ENCODE measurements at regions not wholly inside any gene's neighbourhood (a gene's known extent, or its start where the extent isn't known, plus 50 kb on each side); places are given as distances from the start of the nearest gene placed in this dataset.

GRCh38 chr6:24997231-24997630 lies 61.5 kb upstream of the RIPOR2 start:
- TF ChIP-seq ELK1 (IDR thresholded peaks at IDR 0.05; ENCODE audit: borderline replicate concordance, low read depth, low read length), result no peak
- TF ChIP-seq CTCF (conservative IDR thresholded peaks at IDR 0.05; ENCODE audit: low read depth, low read length), result no peak
- no peak for TF ChIP-seq USF2 (IDR thresholded peaks at IDR 0.05; ENCODE audit: low read depth, low read length)
- TF ChIP-seq RAD21 (IDR thresholded peaks at IDR 0.05; ENCODE audit: low read length), result no peak
- no peak for TF ChIP-seq POLR2A (IDR thresholded peaks at IDR 0.05; ENCODE audit: low read depth, low read length)
- no peak for TF ChIP-seq MXI1 (IDR thresholded peaks at IDR 0.05; ENCODE audit: borderline replicate concordance, low read depth, low read length)
- TF ChIP-seq BHLHE40 (IDR thresholded peaks at IDR 0.05; ENCODE audit: low read depth, low read length), result no peak
- TF ChIP-seq FOS (IDR thresholded peaks at IDR 0.05; ENCODE audit: low read depth, low read length), result no peak
- TF ChIP-seq NFE2L2 (IDR thresholded peaks at IDR 0.05; ENCODE audit: low read depth, low read length), result no peak
- TF ChIP-seq RCOR1 (IDR thresholded peaks at IDR 0.05; ENCODE audit: insufficient replicate concordance, low read length), result no peak
- TF ChIP-seq MAZ (IDR thresholded peaks at IDR 0.05; ENCODE audit: borderline replicate concordance, low read depth, low read length), result no peak

All from IMR-90 (cell line).